Common myeloid progenitor, CD34-positive (primary cell): ENCODE measurements at regions not wholly inside any gene's neighbourhood (a gene's known extent, or its start where the extent isn't known, plus 50 kb on each side); places are given as distances from the start of the nearest gene placed in this dataset.
"Not testable (repeated sequence)": the region's sequence is repeated elsewhere in the genome, so short reads cannot be mapped to it uniquely, and the experiment has no call there.

Experiments used
- CTCF ChIA-PET: fragments of 350-600 bp; sonication (Branson Sonifier 250); formaldehyde crosslinking; loops from one replicate; lab custom pipeline; 2021; ENCODE audit warnings: antibody characterized with exemption; lab: Charles Lee
- POLR2A ChIA-PET: fragments of 350-600 bp; sonication (Branson Sonifier 250); formaldehyde crosslinking; loops from one replicate; lab custom pipeline; 2021; ENCODE audit warnings: antibody characterized with exemption; lab: Charles Lee
- DNase-seq, 3 donors: peaks; one replicate each; pipeline versions ENCODE4 v3.0.0 to v3.0.0-alpha.2; 2013
- H3K27ac ChIP-seq, 2 experiments: 1 replicate in 1 of 2; 2 replicates in 1 of 2; pipeline ENCODE4 v1.7.0; 2013; ENCODE audit warnings: inconsistent platforms in 2 of 2, low read length in 2 of 2, mild to moderate bottlenecking in 2 of 2, low read depth in 1 of 2, moderate library complexity in 1 of 2; ENCODE audit not compliant: severe bottlenecking in 2 of 2, insufficient read depth in 1 of 2, poor library complexity in 1 of 2
- H3K27me3 ChIP-seq, 5 experiments: replicated peaks in 2 of 5; 1 replicate in 3 of 5; 2 replicates in 2 of 5; pipeline versions ENCODE4 v1.6.1 to v1.7.0; 2013; ENCODE audit warnings: low read length in 4 of 5, mild to moderate bottlenecking in 2 of 5, moderate library complexity in 2 of 5, inconsistent platforms in 1 of 5; ENCODE audit not compliant: insufficient read depth in 5 of 5, control insufficient read depth in 4 of 5
- H3K36me3 ChIP-seq, 4 experiments: 1 replicate in 2 of 4; 2 replicates in 2 of 4; pipeline versions ENCODE4 v1.6.1 to v1.7.0; 2013; ENCODE audit warnings: low read length in 3 of 4, control low read depth in 1 of 4, mild to moderate bottlenecking in 1 of 4; ENCODE audit not compliant: control insufficient read depth in 4 of 4, insufficient read depth in 4 of 4
- H3K4me1 ChIP-seq, 4 experiments: 1 replicate in 3 of 4; 2 replicates in 1 of 4; pipeline versions ENCODE4 v1.6.1 to v1.7.1; 2013; ENCODE audit warnings: low read length in 3 of 4, mild to moderate bottlenecking in 3 of 4, control low read depth in 1 of 4, inconsistent platforms in 1 of 4, moderate library complexity in 1 of 4; ENCODE audit not compliant: control insufficient read depth in 4 of 4, insufficient read depth in 4 of 4; ENCODE audit errors: control extremely low read depth in 1 of 4
- H3K4me3 ChIP-seq, 7 experiments: 1 replicate in 4 of 7; 2 replicates in 3 of 7; pipeline versions ENCODE4 v1.5.1 to v1.7.0; 2013; ENCODE audit warnings: mild to moderate bottlenecking in 7 of 7, low read length in 6 of 7, moderate library complexity in 6 of 7, inconsistent platforms in 2 of 7, low read depth in 2 of 7, control low read depth in 1 of 7; ENCODE audit not compliant: insufficient read depth in 4 of 7, control insufficient read depth in 1 of 7; ENCODE audit errors: extremely low read depth in 1 of 7
- H3K9me3 ChIP-seq, 5 experiments: 1 replicate in 4 of 5; 2 replicates in 1 of 5; pipeline versions ENCODE4 v1.6.1 to v1.7.1; 2013; ENCODE audit warnings: low read length in 4 of 5, mild to moderate bottlenecking in 2 of 5, inconsistent platforms in 1 of 5, low read depth in 1 of 5, moderate library complexity in 1 of 5; ENCODE audit not compliant: control insufficient read depth in 4 of 5, insufficient read depth in 2 of 5; ENCODE audit errors: control extremely low read depth in 1 of 5
- WGBS: methylation state at CpG from one replicate; pipeline ENCODE4 v1.1.5; 2013; ENCODE audit not compliant: insufficient coverage; 5-methylcytosine and 5-hydroxymethylcytosine counted together

GRCh38 chr16:48025359-48025758 lies 130.4 kb downstream of the ABCC12 start:
- H3K4me3 ChIP-seq, result no peak overlapping the region
- H3K4me1 ChIP-seq, result no peaks in the 10 kb centered on the region
- no peaks in the 10 kb centered on the region for H3K36me3 ChIP-seq
- no peak overlapping the region for H3K27ac ChIP-seq
- no peak for DNase-seq
- 74% methylated on average over 3 of the region's 5 CpGs for WGBS
- H3K27me3 ChIP-seq, result no peaks in the 10 kb centered on the region
- H3K9me3 ChIP-seq, result no peaks in the 10 kb centered on the region
- POLR2A ChIA-PET, result no interaction called here
- CTCF ChIA-PET, result no interaction called here

- no peak for DNase-seq
- 75% methylated on average over 5 of the region's 5 CpGs for WGBS
- no peaks in the 10 kb centered on the region for H3K36me3 ChIP-seq
- POLR2A ChIA-PET, result no interaction called here
- H3K4me3 ChIP-seq, result no peak overlapping the region
- CTCF ChIA-PET, result no interaction called here
- no peak overlapping the region for H3K27ac ChIP-seq
- no peaks in the 10 kb centered on the region for H3K9me3 ChIP-seq
- no peaks in the 10 kb centered on the region for H3K4me1 ChIP-seq
- no peaks in the 10 kb centered on the region for H3K27me3 ChIP-seq
These were observed 131.8 kb downstream of the ABCC12 start for GRCh38 chr16:48024042-48024441.

DNA sequence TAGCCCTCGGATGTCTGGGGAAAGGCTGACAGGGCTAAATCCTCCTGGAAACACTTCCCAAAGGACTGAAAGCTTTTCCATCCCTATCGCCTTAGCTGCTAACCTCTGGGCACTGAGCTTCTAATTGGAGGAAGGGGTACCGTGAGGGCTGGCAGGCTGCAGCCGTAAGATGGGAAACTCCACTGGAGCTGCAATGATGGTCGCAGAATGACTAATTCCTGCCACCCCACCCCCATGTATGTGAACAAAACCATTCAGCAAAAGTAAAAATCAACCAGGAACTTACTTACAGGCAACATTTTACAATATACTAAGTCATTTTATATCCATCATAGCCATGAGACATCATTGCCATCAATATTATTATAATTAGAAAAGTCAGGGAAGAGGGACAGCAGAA lies 133.3 kb downstream of the ABCC12 start:
- no peak overlapping the region for H3K27ac ChIP-seq
- ChIA-PET CTCF (no interaction called here), POLR2A (no interaction called here)
- no peak for DNase-seq
- 100% methylated on average over 1 of the region's 5 CpGs for WGBS
- no peaks in the 10 kb centered on the region for H3K27me3 ChIP-seq
- no peaks in the 10 kb centered on the region for H3K36me3 ChIP-seq
- H3K4me3 ChIP-seq, result no peak overlapping the region
- no peaks in the 10 kb centered on the region for H3K4me1 ChIP-seq
- H3K9me3 ChIP-seq, result no peaks in the 10 kb centered on the region

GRCh38 chr16:48020617-48021016 lies 135.2 kb downstream of the ABCC12 start:
- H3K9me3 ChIP-seq, H3K36me3 ChIP-seq, H3K4me1 ChIP-seq, DNase-seq, H3K4me3 ChIP-seq, CTCF ChIA-PET, H3K27me3 ChIP-seq, H3K27ac ChIP-seq, POLR2A ChIA-PET: not testable (repeated sequence)
- WGBS, result 73% methylated on average over 2 of the region's 6 CpGs

GRCh38 chr16:48014349-48015135 lies 141.3 kb downstream of the ABCC12 start:
- POLR2A ChIA-PET, result no interaction called here
- H3K9me3 ChIP-seq, result peaks cover 0 to 1% (median 0%) of the 10 kb centered on the region in 5 experiments
- WGBS, result 85% methylated on average over 8 of the region's 10 CpGs
- H3K27ac ChIP-seq, result no peak overlapping the region
- H3K4me3 ChIP-seq, result no peak overlapping the region
- no peaks in the 10 kb centered on the region for H3K27me3 ChIP-seq
- DNase-seq, result no peak
- CTCF ChIA-PET, result no interaction called here
- no peaks in the 10 kb centered on the region for H3K4me1 ChIP-seq
- H3K36me3 ChIP-seq, result no peaks in the 10 kb centered on the region

DNA sequence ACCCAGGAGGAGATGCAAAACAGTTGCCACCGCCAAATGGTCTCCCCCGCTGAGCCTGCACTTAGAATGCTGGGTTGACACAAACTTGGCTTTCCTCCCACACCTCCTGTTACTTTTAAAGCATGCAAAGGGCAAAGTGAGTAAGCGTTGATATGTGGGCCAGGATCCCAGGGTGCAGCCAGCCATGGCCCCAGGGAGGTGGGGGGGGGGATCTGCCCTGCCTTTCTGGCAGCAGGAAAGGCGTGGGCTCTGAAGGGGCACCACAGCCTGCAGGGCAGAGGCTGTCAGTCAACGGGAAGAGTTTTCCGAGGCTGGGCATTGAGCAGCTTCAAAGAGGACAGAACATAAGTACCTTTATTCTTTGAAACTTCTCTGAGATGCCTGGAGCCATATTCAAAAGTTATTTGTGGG lies 142.3 kb downstream of the ABCC12 start:
- CTCF ChIA-PET, result no interaction called here
- no peak overlapping the region for H3K27ac ChIP-seq
- no peak for DNase-seq

DNA sequence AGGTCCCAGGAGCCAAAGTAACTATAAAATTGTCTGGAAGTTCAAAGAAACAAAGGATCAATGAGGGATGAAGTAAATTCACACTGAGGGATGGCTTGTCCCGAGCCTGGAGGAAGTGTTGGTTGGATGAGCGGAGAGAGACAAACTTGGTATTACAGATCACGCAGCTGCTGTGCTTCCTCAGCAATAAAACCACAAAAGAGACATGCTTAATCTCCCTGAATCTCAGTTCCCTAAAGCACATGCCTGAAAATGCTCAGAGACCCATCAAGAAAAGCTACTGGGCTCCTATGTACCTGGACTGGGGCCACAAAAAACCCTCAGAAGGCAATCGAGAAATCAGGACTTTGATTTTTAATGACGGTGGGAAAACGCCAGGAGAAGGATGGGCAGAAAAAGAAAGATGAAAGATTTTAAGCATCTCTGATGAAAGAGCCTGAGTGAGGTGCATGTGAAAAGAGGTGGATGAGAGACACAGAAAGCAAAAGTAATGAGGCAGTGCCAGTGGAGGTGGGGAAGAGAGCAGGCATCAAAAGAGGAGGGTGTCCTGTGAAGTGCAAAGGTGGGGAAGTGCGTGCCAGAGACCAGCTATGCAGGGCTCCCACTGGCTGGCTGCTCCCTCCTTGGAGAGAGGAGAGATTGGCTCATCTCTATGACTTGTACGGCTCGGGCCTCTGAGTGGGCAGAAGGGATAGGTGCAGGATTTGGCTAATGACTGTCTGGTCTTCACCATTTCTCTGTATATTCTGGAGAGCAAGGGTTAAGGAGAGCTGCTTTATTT lies 143.7 kb downstream of the ABCC12 start:
- WGBS, result 74% methylated on average over 8 of the region's 9 CpGs
- ChIA-PET CTCF (no interaction called here), POLR2A (no interaction called here)
- Histone ChIP-seq H3K27me3 (no peaks in the 10 kb centered on the region), H3K27ac (no peak overlapping the region), H3K36me3 (no peaks in the 10 kb centered on the region), H3K4me3 (no peak overlapping the region), H3K4me1 (no peaks in the 10 kb centered on the region), H3K9me3 (peaks cover 0 to 1% (median 0%) of the 10 kb centered on the region in 5 experiments)
- no peak for DNase-seq

More for the DNA sequence above, 142.3 kb downstream of the ABCC12 start:
- Histone ChIP-seq H3K27me3 (no peaks in the 10 kb centered on the region), H3K4me3 (no peak overlapping the region), H3K9me3 (peaks cover 0 to 1% (median 0%) of the 10 kb centered on the region in 5 experiments), H3K36me3 (no peaks in the 10 kb centered on the region), H3K4me1 (no peaks in the 10 kb centered on the region)
- POLR2A ChIA-PET, result no interaction called here
- WGBS, result 80% methylated on average over 6 of the region's 6 CpGs
